ENCODE measurements at regions not wholly inside any gene's neighbourhood (a gene's known extent, or its start where the extent isn't known, plus 50 kb on each side); places are given as distances from the start of the nearest gene placed in this dataset.

DNA sequence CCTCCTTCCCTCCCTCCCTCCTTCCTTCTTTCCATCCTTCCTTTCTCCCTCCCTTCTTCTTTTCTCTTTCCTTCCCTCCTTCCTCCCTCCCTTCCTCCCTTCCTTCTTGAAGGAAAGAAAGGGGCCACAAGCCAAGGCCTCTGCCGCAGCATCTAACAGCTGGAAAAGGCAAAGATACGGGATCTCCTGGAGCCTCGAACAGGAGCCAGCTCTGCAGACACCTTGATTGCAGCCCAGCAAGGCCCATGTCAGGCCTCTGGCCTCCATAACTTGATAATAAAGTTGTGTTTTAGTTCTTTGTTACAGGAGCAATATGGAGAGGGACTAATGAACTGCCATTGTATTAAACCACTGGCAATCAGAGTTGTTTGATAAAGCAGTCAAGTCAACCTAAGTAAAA lies 348.9 kb upstream of the B3GAT1 start:
- TF ChIP-seq PHB2 (IDR thresholded peaks at IDR 0.05; ENCODE audit: partially characterized antibody) = no peak
- TF ChIP-seq ZZZ3 (CRISPR knock-in tag; IDR thresholded peaks at IDR 0.05; ENCODE audit: borderline replicate concordance) = no peak
